Activated T-cell treated with anti-CD3 and anti-CD28 coated beads for 1 hour (primary cell): ENCODE measurements at regions not wholly inside any gene's neighbourhood (a gene's known extent, or its start where the extent isn't known, plus 50 kb on each side); places are given as distances from the start of the nearest gene placed in this dataset.
"Not testable (repeated sequence)": the region's sequence is repeated elsewhere in the genome, so short reads cannot be mapped to it uniquely, and the experiment has no call there.

Experiments
- DNase-seq: peaks from one replicate; pipeline ENCODE4 v3.0.0-alpha.2; 2020; ENCODE audit warnings: low read depth

DNA sequence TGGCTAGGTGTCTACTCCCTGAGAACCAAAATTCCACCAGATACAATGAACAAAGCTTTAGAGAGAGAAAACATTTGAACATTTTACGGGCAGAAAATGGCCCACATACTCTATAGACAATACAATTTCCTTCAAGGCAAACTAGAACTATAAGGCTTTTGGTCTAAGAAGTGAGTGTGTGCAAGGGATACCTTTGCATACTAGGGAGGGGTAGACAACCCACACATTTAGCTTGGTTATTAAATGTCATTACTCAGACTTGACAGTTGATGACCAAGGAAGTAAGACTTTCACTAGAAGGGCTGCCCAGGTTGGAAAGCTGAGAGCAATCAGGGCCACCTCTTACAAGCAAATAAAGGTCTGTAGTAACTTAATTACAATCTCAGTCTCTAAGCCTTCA lies 64.0 kb upstream of the PLEKHM1 start:
- DNase-seq = not testable (repeated sequence)

DNA sequence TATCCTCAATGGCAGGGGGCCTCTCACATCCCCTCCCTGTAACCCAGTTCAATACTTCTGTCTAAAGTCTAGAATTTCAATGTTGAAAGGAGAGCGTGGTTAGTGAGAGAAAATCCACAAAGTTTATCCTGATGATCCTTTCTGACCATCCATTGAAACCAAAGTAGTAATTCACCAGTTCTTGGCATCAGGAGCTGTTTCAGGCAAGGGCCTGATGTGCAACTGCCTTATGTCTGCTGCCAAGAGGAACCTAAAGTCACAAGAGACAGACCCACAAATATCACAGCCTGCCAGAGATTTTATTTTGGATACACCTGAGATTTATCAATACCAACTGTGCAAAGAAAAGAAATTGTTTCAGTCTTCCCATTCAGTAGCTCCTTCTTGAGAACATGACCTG lies 68.3 kb upstream of the PLEKHM1 start:
- not testable (repeated sequence) for DNase-seq

DNA sequence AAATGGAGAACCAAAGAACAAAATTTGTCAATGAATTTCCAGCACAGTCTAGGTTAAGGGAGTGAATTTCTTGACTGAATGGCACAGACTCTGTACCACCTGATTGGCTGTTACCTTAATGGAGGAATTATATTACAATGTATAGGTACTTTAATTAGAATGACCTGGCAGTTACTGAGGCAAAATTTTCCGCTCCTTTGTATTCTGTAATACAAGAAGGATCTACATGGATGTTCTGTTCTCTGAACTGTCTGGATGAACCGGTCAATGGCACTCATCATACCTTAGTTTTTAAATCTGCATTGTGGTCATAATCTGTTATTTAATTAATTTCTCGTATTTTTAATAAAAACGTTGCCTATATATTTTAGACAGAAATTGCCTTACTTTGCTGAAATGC lies 72.3 kb upstream of the PLEKHM1 start:
- DNase-seq = not testable (repeated sequence)

DNA sequence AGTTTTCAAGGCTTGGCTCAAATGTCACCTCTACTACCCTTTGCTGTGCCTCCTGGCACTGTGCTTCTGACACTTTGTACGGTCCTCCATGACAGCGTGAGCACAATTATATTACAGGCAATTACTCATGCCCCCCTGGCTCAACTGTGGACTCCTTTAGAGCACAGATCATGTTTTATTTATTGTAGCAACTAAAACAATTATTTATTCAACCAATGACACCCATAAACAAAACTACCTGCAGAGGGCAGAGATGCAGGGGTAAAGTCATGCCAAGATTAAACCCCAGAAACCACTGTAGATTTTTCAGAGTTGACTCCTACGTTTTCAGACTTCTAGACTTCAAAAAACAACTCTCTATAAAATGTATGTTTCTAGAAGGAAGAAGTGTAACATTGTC lies 72.8 kb upstream of the PLEKHM1 start:
- not testable (repeated sequence) for DNase-seq

DNA sequence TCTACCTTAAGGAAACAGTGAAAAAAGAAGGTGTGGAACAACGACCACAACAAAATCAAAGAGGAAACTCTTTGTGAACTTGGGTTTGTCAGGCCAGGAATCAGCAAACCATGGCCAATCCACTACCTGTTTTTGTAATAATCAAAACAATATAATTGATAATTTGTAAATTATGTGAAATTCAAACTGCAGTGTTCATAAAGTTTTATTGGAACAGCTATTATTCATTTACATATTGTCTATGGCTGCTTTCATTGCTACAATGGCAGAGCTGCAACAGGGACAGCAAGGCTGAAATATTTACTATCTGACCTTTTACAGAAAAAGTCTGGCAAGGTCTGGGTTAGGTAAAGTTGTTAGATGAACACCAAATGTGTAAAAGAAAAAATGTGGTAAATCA lies 77.8 kb upstream of the PLEKHM1 start:
- DNase-seq = not testable (repeated sequence)

DNA sequence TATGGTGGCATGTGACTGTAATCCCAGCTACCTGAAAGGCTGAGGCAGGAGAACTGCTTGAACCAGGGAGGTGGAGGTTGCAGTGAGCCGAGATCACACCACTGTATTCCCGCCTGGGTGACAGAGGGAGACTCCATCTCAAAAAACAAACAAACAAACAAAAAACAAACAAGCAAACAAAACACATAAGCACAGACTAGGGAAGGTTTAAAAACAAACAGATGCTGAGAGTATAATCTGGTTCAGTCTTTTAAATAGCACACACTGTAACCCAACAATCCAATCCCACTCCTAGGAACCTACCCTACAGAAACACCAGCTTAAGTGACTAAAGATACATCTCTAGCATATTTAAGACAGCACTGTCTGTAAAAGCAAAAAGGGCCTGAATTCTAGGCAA lies 82.8 kb upstream of the PLEKHM1 start:
- not testable (repeated sequence) for DNase-seq

DNA sequence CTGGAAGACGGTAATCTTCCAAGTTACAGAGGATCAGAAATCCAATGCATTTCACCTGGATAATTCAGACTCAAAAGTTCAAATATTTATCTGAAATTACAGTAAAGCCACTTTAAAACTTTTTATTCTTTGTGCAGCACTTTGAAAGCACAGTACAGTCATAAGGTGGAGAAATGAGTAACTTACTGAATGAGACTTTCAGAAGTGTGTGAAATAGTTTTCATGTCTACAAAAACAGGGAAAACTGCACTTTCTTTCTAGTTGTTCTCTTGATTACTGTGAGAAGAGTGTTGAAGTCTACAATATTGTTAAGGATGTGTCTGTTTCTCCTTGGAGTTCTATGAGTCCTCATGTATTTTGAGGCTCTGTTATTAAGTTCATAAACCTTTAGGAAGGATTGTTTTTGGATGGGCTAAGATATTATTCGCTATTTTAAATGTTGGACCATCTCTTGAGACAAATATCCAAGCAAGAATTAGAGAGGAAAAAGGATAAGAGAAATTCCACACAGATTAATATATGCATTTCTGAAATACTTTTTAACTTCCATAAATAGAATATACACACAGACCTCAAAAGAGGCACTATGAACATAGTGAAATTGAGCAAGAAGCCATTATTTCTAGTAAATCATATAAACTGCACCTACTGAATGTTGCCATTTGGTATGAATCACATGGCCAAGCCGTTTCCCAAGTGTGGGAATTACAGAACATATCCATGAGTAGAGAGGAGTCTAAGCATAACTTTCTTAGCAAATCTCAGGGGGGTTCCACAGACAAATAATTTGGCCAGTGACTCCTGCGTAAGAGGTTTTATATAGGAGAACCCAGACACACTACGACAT lies 83.6 kb upstream of the PLEKHM1 start:
- DNase-seq = no peak

DNA sequence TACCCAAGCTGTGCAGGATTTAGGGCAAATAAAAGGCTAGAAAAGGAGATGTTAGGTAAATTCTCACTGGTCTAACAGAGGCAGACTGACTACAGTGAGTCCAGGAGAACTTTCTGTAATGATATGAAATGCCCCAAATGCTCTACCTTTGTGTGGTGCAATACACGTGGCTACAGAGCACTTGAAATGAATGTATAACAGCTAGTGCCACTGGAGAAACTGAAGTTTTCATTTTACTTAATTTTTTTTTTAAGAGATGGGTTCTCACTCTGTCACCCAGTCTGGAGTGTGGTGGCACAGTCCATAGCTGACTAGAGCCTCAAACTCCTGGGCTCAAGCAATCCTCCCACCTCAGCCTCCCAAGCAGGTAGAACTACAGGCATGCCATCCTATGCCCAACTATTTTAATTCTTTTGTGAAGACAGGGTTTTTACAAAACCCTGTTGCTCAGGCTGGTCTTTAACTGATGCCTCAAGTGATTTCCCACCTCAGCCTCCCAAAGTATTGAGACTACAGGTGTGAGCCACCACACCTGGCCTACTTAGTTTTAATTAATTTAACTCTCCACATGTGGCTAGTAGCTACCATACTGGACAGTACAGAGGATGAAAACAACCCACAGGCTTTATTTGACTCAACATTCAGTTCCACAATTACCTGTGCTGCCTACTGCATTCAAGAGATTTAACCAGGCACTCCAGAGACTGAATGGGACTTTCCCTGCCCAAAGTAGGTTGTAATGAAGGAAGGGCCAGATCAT lies 84.8 kb upstream of the PLEKHM1 start:
- no peak for DNase-seq

DNA sequence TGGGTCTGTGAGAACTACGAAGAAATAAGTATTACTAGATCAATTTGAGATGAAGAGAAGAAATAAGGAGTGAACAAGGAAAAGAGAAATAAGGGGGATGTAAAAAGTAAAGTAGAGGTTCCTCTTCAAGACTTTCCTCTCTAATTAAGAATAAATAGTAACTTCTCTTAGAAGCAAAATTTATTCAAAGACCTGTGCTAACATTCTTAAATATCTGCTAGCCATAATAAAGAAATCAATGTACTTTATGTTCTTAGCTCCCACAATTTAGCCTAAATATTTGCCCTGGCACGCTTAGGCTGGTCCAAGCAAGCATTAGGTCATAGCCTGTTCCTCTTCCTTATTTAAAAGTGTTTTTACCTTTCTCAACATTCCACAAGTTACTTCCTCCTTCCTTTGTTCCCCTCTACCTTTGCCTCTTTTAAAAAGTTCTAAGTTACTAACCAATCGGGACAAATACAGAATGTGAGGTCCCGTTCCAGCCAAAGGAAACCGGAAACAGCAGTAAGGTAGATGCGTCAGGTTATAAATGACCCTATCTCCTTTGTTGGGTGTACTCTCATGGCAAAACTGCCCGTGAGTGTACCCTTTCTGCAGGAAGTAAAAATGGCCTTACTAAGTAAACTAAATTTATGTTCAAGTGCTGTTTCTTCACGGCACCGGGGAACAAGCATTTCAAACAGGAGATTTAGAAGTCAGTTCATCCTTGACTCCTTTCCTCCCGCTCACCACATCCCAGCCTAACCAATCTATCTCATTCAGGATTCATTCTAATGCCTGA lies 86.2 kb upstream of the PLEKHM1 start:
- DNase-seq = not testable (repeated sequence)

DNA sequence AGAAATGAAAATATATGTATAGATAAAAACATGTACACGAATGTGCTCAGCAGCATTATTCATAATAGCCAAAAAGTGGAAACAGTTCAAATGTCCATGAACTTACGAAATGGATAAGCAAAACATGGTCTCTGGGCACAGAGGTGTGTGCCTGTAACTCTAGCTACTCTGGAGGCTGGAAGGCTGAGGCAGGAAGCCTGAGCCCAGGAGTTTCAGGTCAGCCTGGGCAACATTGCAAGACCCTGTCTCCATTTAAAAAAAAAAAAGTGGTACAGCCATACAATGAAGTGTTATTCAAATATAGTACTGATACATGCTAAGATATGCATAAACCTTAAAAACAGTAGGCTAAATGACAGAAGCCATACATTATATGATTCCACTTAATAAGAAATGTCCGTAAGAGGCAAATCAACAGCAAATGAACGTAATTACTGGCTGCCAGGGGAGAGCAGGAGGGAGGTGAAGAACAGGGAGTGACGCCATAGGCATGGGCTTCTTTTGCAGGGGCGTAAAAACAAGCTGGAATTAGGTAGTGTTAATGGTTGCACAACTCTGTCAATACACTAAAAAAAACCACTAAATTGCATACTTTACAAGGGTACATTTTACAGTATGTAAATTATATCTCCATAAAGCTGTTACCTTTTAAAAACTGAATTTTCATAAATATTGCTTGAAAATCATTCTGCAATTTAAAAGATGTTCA lies 87.2 kb upstream of the PLEKHM1 start:
- DNase-seq = no peak

DNA sequence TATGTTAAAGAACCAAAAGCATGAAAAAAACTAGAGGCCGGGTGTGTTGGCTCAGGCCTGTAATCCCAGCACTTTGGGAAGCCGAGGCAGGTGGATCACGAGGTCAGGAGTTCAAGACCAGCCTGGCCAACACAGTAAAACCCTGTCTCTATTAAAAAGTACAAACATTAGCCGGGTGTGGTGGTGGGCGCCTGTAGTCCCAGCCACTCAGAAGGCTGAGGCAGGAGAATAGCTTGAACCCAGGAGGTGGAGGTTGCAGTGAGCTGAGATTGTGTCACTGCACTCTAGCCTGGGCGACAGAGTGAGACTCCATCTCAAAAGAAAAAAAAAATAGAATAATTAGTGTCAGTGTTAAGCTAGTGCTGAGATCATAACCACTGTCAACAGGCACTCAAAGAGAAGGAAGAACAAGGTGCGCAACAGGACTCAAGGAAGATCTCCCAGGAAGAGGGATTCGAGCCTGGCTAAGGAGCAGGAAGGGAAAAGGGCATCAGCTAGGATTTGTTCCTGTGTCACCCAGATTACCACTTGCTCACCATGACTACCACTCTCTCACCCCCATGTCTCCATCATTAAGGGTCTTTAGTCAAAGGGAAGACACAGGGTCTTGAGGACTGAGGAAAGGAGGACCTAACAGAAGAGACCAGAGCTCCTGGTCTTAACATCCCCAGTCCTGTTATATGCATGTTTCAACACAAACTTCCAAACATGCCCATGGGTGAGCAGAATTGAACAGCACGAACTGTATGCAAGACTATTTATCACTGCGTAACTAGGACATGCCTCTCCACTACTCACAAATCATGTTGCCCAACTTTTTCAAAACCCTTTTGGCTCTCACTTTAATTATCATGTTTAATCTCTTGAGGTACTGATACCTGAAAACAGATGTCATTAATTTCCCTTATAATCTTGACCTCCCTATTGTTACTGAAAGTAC lies 88.3 kb upstream of the PLEKHM1 start:
- no peak for DNase-seq

DNA sequence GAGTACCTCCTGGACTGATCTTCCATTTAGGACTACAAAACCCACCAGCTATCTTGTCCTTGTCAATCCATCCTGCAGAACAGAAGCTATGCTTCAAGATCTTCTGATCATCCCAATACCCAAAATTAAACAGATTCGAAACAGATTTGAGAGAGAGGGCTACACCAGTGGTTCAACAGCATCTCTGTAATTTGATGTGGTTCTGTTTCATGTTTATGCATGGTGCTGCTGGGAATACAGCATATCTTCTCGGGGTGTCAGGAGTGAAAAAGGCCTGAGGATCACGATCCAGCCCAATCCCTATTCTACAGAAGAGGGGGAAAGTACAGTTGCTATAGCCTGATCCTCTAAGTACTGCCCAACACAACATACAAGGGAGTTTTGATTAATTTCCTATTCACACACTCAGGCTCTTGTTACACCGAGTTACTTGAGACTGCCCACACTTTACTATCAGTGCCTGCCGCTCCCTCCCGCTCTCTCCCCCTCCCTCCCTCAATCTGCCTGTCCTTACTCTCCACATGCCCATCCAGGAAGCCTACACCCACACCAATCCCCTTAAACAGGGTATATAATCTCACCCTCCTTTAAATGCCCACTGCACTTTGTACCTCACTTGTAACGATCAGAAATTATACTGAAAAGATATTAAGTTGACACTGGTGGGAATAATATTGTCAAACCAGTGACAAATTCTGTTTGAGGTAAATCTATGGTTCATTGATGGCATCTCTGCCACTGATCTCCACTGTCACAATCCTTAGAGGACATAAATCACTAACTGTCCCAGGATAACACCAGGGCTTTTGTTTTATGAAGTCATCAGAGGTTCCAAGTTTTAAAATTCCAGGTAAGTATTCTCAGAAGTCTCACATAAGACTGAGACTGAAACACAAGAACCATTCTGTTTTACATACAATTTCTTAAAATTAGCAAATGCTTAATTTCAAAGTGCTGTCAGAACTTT lies 89.3 kb upstream of the PLEKHM1 start:
- DNase-seq = no peak

DNA sequence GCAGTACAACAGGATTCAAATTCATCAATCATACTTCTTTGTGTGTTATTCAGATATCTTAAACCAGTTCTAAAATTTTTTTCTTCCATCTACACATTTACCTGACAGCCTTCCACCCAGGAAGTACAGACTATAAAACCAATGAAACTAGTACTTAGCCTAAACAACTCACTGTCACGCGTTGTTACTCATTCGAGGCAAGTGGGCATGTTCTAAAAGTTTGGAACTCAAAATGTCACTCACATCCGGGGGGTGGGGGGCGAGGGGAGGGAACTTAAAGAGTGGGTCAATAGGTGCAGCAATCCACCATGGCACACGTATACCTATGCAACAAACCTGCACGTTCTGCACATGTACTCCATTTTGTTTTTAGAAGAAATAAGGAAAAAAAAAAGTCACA lies 90.4 kb upstream of the PLEKHM1 start:
- DNase-seq = no peak

DNA sequence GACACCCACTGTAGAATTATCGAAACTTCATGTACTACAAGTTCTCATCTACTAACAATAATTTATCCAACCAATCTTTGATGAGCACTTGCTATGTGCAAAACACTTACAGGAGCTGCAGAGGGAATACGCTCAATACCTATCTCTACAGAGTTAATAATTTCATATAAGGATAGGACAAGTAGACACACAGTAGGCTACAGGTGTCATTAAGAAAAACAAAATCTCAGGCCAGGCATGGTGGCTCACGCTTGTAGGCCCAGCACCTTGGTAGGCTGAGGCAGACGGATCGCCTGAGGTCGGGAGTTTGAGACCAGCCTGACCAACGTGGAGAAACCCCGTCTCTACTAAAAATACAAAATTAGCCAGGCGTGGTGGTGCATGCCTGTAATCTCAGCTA lies 91.3 kb upstream of the PLEKHM1 start:
- no peak for DNase-seq

DNA sequence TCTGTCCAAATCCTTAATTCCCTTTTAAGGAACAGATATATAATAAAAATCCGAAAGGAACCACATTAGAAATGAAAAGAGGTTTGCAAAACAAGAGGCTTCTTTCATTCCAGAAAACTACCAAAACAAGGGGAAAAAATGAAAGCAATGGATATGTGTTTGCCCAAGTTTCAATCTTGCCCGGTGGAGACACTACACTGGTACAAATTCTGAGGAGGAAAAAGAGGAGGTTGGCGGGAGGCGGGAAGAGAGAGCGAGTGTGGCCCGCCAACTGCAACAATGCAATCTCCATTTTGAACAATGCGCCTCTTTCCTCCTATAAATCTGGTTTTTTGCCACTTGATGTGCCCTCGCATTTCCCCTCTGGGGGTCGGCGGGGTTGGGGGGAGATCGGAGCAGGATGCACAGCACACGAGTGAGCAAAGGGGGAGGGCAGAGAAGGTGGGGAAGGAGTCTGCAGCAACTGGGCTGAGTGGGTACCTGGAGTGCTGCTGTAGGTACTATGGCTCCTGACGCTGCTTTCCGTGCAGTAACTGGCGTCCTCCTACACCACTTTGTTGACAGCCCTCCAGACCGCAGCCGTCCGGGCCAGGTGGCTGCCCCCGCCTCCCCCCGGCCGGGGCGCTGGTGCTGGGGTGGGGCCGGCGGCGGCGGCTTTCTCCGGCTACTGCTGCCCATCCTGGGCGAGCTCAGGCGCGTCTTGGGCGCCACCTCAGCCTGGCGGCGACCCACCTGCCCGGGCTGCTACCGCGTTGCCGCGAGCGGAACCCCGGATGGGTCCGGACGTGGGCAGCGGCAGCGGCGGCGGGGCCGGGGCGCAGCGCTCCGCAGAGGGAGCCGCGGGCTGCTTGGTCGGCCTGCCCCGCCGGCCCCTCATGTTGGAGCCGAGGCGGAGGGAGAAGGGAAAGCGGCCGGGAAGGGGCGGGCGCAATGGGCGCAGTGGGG lies 93.8 kb upstream of the PLEKHM1 start:
- DNase-seq = peak; percentile 55

DNA sequence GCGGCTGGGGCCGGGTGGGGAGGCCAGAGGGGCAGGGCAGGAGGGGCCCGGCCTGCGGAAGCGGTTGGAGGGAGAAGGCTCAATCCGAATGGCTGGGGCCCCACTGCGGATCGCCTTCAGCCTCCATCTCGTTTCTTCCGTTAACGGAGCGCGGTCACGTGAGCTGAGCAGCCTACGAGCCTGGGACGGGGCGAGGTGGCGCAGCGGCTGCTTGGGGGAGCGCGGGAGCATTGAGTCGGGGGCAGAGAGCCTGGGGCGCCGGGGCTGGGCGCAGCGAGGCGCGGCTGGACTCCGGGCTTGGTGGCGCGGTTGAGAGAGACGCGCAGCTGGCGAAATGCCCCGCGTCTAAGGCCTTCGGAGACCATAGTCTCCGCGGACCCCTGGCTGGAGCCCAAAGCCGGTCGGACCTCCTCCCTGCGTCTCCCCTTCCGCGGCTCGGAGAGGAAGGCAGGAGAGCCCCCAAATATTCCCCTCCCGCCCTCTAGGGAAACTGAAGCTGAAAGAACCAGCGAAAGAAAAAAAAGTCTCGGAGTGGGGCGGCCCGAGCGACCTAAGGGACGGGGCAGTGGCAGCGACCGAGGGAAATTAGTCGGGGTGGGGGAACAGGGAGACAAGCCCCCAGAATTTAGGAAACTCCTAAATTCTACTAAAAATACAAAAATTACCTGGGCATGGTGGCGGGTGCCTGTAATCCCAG lies 94.7 kb upstream of the PLEKHM1 start:
- DNase-seq = peak; percentile 83

DNA sequence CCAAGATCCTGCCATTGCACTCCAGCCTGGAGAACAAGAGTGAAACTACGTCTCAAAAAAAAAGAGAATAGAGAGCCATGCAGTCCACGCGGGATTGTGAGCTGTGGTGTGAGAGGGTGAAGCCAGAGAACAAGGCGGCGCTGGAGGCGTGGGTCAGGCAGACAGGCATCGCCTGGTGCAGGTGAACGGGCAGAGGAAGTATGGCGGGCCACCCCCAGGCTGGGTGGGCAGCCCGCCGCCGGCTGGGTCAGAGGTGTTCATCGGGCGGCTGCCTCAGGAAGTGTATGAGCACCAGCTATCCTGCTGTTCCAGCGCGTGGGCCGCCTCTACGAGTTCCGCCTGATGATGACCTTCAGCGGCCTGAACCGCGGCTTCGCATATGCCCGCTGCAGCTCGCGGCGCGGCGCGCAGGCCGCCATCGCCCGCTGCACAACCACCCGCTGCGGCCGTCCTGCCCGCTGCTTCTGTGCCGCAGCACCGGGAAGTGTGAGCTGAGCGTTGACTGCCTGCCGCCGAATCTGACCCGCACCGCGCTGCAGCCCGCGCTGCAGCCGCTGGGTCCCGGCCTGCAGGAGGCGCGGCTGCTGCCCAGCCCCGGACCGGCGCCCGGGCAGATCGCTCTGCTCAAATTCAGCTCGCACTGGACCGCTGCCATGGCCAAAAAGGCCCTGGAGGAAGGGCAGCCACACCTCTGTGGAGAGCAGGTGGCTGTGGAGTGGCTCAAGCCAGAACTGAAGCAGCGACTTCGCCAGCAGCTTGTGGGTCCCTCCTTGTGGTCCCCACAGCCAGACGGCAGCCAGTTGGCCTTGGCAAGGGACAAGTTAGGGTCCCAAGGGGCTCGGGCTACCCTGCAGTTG lies 95.5 kb upstream of the PLEKHM1 start:
- DNase-seq = not testable (repeated sequence)
